Osteoblast (primary cell): ENCODE measurements at regions not wholly inside any gene's neighbourhood (a gene's known extent, or its start where the extent isn't known, plus 50 kb on each side); places are given as distances from the start of the nearest gene placed in this dataset.

Source experiments
- DNase-seq: peaks from one replicate; pipeline ENCODE4 v3.0.0; 2011; ENCODE audit warnings: low spot score, mixed read lengths; ENCODE audit not compliant: insufficient read length; ENCODE audit errors: missing footprints
- H2AFZ ChIP-seq: 2 replicates; pipeline ENCODE4 v1.6.0; 2011; ENCODE audit warnings: mild to moderate bottlenecking, low read length
- H3K27ac ChIP-seq: 2 replicates; pipeline ENCODE4 v1.5.1; 2011; ENCODE audit warnings: mild to moderate bottlenecking, low read depth, low read length, moderate library complexity
- H3K27me3 ChIP-seq: 2 replicates; pipeline ENCODE4 v1.6.0; 2012; ENCODE audit warnings: mild to moderate bottlenecking, control low read depth, inconsistent platforms, low read length, moderate library complexity; ENCODE audit not compliant: insufficient read depth
- H3K36me3 ChIP-seq: 2 replicates; pipeline ENCODE4 v1.5.1; 2011; ENCODE audit warnings: mild to moderate bottlenecking, low read length, control low read depth, moderate library complexity; ENCODE audit not compliant: insufficient read depth
- H3K4me1 ChIP-seq: 2 replicates; pipeline ENCODE4 v1.5.1; 2011; ENCODE audit warnings: mild to moderate bottlenecking, low read length, control low read depth, moderate library complexity; ENCODE audit not compliant: insufficient read depth
- H3K4me2 ChIP-seq: 2 replicates; pipeline ENCODE4 v1.6.0; 2011; ENCODE audit warnings: mild to moderate bottlenecking, low read length; ENCODE audit not compliant: insufficient read depth
- H3K4me3 ChIP-seq: fragments of 200-600 bp; sonication (generic); 3 replicates; pipeline ENCODE4 v1.5.1; 2012; ENCODE audit warnings: mild to moderate bottlenecking, low read length, inconsistent platforms; ENCODE audit not compliant: insufficient read depth
- H3K79me2 ChIP-seq: 2 replicates; pipeline ENCODE4 v1.6.0; 2012; ENCODE audit warnings: mild to moderate bottlenecking, low read length, control low read depth, inconsistent platforms; ENCODE audit not compliant: insufficient read depth
- H3K9me3 ChIP-seq: 2 replicates; pipeline ENCODE4 v1.5.1; 2011; ENCODE audit warnings: low read depth, low read length, control low read depth
- H4K20me1 ChIP-seq: 2 replicates; pipeline ENCODE4 v1.6.0; 2012; ENCODE audit warnings: mild to moderate bottlenecking, low read length, control low read depth; ENCODE audit not compliant: insufficient read depth
- TF ChIP-seq, protein P1 (sequence below): IDR thresholded peaks from 2 replicates; pipeline ENCODE4 v1.5.1; 2011; ENCODE audit warnings: mild to moderate bottlenecking, low read depth, low read length, moderate library complexity; ENCODE audit errors: extremely low read depth

DNA sequence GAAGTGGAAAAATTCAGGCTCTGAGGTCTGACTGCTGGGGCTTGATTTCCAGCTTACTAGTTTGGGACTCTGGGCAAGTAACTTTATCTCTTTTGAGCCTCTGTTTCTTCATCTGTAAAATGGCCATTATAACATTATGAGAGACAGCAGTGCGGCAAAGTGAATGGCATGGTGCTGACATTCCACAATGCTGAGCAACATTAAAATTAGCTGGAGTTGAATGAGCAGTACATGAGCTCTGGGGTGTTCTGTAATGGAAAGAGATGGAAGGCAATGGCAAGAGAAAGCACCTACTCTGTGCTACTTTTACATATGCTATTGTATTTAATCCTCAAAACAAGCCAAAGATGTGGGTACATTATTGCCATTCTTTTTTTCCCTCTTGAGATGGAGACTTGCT lies 535.7 kb upstream of the CDH11 start:
- H3K36me3 ChIP-seq: no peaks in the 10 kb centered on the region
- TF ChIP-seq, protein P1, sequence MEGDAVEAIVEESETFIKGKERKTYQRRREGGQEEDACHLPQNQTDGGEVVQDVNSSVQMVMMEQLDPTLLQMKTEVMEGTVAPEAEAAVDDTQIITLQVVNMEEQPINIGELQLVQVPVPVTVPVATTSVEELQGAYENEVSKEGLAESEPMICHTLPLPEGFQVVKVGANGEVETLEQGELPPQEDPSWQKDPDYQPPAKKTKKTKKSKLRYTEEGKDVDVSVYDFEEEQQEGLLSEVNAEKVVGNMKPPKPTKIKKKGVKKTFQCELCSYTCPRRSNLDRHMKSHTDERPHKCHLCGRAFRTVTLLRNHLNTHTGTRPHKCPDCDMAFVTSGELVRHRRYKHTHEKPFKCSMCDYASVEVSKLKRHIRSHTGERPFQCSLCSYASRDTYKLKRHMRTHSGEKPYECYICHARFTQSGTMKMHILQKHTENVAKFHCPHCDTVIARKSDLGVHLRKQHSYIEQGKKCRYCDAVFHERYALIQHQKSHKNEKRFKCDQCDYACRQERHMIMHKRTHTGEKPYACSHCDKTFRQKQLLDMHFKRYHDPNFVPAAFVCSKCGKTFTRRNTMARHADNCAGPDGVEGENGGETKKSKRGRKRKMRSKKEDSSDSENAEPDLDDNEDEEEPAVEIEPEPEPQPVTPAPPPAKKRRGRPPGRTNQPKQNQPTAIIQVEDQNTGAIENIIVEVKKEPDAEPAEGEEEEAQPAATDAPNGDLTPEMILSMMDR: no peak
- H3K4me3 ChIP-seq: no peak overlapping the region
- no peak overlapping the region for H3K4me2 ChIP-seq
- no peaks in the 10 kb centered on the region for H3K9me3 ChIP-seq
- H4K20me1 ChIP-seq: no peaks in the 10 kb centered on the region
- no peak for DNase-seq
- H3K27ac ChIP-seq: no peak overlapping the region
- H2AFZ ChIP-seq: no peak overlapping the region
- H3K27me3 ChIP-seq: peaks cover 2% of the 10 kb centered on the region
- no peaks in the 10 kb centered on the region for H3K79me2 ChIP-seq
- H3K4me1 ChIP-seq: peaks cover 22% of the 10 kb centered on the region

DNA sequence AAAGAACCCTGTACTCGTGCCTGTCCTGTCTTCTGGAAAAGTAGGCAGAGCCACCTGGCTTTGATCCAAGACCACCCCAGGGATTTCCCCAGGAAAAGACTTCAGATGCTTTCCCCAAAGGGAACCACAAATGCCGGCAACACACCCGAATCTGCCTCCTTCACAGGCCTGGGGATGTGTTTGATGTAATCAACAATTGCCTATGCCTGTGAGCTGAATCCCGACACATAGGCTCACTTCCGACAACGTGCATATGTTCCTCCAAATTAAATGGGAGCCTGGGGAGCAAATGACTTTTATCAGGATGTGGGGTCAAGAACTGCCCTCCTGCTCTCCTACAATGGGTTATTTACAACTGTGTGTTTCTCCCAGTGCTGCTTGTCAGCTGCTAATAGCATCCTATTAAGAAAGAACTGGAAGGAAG lies 535.2 kb upstream of the CDH11 start:
- no peak overlapping the region for H2AFZ ChIP-seq
- H3K4me1 ChIP-seq: peaks cover 22% of the 10 kb centered on the region
- no peak overlapping the region for H3K4me2 ChIP-seq
- TF ChIP-seq, protein P1: no peak
- H3K9me3 ChIP-seq: no peaks in the 10 kb centered on the region
- no peaks in the 10 kb centered on the region for H4K20me1 ChIP-seq
- DNase-seq: no peak
- H3K27ac ChIP-seq: no peak overlapping the region
- H3K79me2 ChIP-seq: no peaks in the 10 kb centered on the region
- H3K36me3 ChIP-seq: no peaks in the 10 kb centered on the region
- peaks cover 2% of the 10 kb centered on the region for H3K27me3 ChIP-seq
- H3K4me3 ChIP-seq: no peak overlapping the region

DNA sequence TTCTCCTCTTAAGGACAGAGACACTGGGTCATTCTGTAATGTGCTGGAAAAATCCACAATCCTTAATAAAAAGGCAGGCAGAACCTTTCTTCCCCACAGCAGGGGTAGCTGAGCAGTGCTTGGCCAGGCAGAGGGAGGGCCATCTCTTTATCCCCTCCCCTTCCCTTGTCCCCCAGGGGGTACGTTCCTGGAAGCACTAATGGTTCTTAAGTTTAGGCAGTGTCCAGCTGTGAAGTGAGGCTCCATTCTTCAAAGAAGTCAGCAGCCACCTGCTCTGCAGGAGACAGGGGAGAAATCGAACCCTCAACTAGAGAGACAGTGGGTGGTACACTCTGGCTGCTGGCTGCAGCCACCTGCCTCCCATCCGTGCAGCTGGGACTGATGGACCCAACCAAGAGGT lies 533.9 kb upstream of the CDH11 start:
- H3K27ac ChIP-seq: no peak overlapping the region
- no peaks in the 10 kb centered on the region for H3K36me3 ChIP-seq
- DNase-seq: no peak
- peaks cover 22% of the 10 kb centered on the region for H3K4me1 ChIP-seq
- H3K4me2 ChIP-seq: no peak overlapping the region
- no peaks in the 10 kb centered on the region for H3K9me3 ChIP-seq
- H2AFZ ChIP-seq: no peak overlapping the region
- no peaks in the 10 kb centered on the region for H3K79me2 ChIP-seq
- peaks cover 2% of the 10 kb centered on the region for H3K27me3 ChIP-seq
- H3K4me3 ChIP-seq: no peak overlapping the region
- no peaks in the 10 kb centered on the region for H4K20me1 ChIP-seq
- TF ChIP-seq, protein P1: no peak

DNA sequence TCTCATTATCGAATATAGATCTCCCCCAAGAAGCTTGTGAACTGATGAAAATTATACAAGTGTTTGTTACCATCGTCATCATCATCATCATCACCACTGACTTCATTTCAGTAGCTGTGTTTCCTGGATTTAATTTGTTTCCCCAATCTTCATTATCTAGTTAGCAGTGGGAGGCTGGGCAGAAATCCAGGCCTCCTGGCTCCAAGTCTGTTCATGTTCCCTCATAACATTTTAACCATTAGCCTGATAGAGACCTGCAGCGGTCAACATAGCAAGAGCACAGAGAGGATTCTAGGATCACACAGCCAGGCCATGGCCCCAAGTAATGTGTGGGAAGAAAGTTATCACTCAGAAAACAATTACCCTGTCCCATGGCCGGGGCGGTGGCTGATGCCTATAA lies 526.2 kb upstream of the CDH11 start:
- H3K27me3 ChIP-seq: no peaks in the 10 kb centered on the region
- no peak overlapping the region for H3K27ac ChIP-seq
- H3K36me3 ChIP-seq: no peaks in the 10 kb centered on the region
- TF ChIP-seq, protein P1: no peak
- no peak overlapping the region for H3K4me2 ChIP-seq
- no peaks in the 10 kb centered on the region for H3K4me1 ChIP-seq
- no peaks in the 10 kb centered on the region for H4K20me1 ChIP-seq
- DNase-seq: no peak
- H3K4me3 ChIP-seq: no peak overlapping the region
- H3K79me2 ChIP-seq: no peaks in the 10 kb centered on the region
- H3K9me3 ChIP-seq: no peaks in the 10 kb centered on the region
- no peak overlapping the region for H2AFZ ChIP-seq
